GM23248 (cell line): ENCODE measurements at regions not wholly inside any gene's neighbourhood (a gene's known extent, or its start where the extent isn't known, plus 50 kb on each side); places are given as distances from the start of the nearest gene placed in this dataset.
"Not testable (repeated sequence)": the region's sequence is repeated elsewhere in the genome, so short reads cannot be mapped to it uniquely, and the experiment has no call there.

ENCODE experiments used
- DNase-seq: peaks from one replicate; pipeline ENCODE4 v3.0.0-alpha.2; 2015
- H2AFZ ChIP-seq: fragments of 200-600 bp; sonication (generic); 2 replicates; pipeline ENCODE4 v1.6.1; 2016; ENCODE audit warnings: antibody characterized with exemption
- H3F3A ChIP-seq: fragments of 200-600 bp; sonication (generic); 2 replicates; pipeline ENCODE4 v1.6.1; 2016; ENCODE audit warnings: mild to moderate bottlenecking, antibody characterized with exemption, mixed run types; ENCODE audit not compliant: insufficient read depth
- H3K27ac ChIP-seq: fragments of 200-600 bp; sonication (generic); 2 replicates; pipeline ENCODE4 v1.5.1; 2016; ENCODE audit warnings: mild to moderate bottlenecking
- H3K27me3 ChIP-seq: fragments of 200-600 bp; sonication (generic); replicated peaks from 2 replicates; pipeline ENCODE4 v1.6.1; 2016; ENCODE audit warnings: mild to moderate bottlenecking; ENCODE audit not compliant: insufficient read depth
- H3K36me3 ChIP-seq: fragments of 200-600 bp; sonication (generic); 2 replicates; pipeline ENCODE4 v1.6.1; 2016; ENCODE audit warnings: low read depth, mild to moderate bottlenecking
- H3K4me1 ChIP-seq: fragments of 200-600 bp; sonication (generic); 2 replicates; pipeline ENCODE4 v1.6.1; 2016; ENCODE audit warnings: mild to moderate bottlenecking; ENCODE audit not compliant: insufficient read depth
- H3K4me2 ChIP-seq: fragments of 200-600 bp; sonication (generic); one replicate; pipeline ENCODE4 v1.6.1; 2016; ENCODE audit warnings: mild to moderate bottlenecking; ENCODE audit not compliant: unreplicated experiment
- H3K4me3 ChIP-seq: fragments of 200-600 bp; sonication (generic); 2 replicates; pipeline ENCODE4 v1.5.1; 2016; ENCODE audit warnings: mild to moderate bottlenecking
- H3K79me2 ChIP-seq: fragments of 200-600 bp; sonication (generic); 2 replicates; pipeline ENCODE4 v1.6.1; 2016; ENCODE audit warnings: mild to moderate bottlenecking; ENCODE audit not compliant: insufficient read depth
- H3K9ac ChIP-seq: fragments of 200-600 bp; sonication (generic); 2 replicates; pipeline ENCODE4 v1.6.1; 2016; ENCODE audit warnings: mild to moderate bottlenecking
- H3K9me2 ChIP-seq: fragments of 200-600 bp; sonication (generic); 2 replicates; pipeline ENCODE4 v1.6.1; 2016; ENCODE audit warnings: mixed run types, mild to moderate bottlenecking, moderate library complexity; ENCODE audit not compliant: insufficient read depth
- H3K9me3 ChIP-seq: fragments of 200-600 bp; sonication (generic); one replicate; pipeline ENCODE4 v1.6.1; 2017; ENCODE audit warnings: low read depth
- H4K20me1 ChIP-seq: fragments of 200-600 bp; sonication (generic); 2 replicates; pipeline ENCODE4 v1.6.0; 2016; ENCODE audit not compliant: insufficient read depth
- EZH2 ChIP-seq: fragments of 200-600 bp; sonication (generic); IDR thresholded peaks from 2 replicates; pipeline ENCODE4 v1.6.1; 2018; ENCODE audit warnings: antibody characterized with exemption, mild to moderate bottlenecking; ENCODE audit not compliant: insufficient read depth, poor library complexity, severe bottlenecking
- EZH2phosphoT487 ChIP-seq: fragments of 200-600 bp; sonication (generic); IDR thresholded peaks from 2 replicates; pipeline ENCODE4 v1.6.1; 2018; ENCODE audit warnings: antibody characterized with exemption, moderate library complexity, mild to moderate bottlenecking, low read depth; ENCODE audit not compliant: insufficient read depth
- WGBS, 2 experiments: methylation state at CpG; one replicate each; pipeline ENCODE4 v1.1.6; 2015 to 2017; ENCODE audit warnings: low lambda C conversion rate in 2 of 2, low coverage in 1 of 2; ENCODE audit errors: missing lambda C conversion rate in 2 of 2; 5-methylcytosine and 5-hydroxymethylcytosine counted together
- in situ Hi-C: fragments of 300-500 bp; cut with MboI; formaldehyde crosslinking; loops from 2 replicates; pipeline ENCODE4 v1.15.0; 2020

- TF ChIP-seq EZH2phosphoT487 (no peak), EZH2 (no peak)
- H3K4me1 ChIP-seq: no peaks in the 10 kb centered on the region
- no peak overlapping the region for H3K4me2 ChIP-seq
- H3K79me2 ChIP-seq: no peaks in the 10 kb centered on the region
- no peaks in the 10 kb centered on the region for H3K36me3 ChIP-seq
- H3K27me3 ChIP-seq: no peaks in the 10 kb centered on the region
- 36 to 40% methylated on average over 3 of the region's 3 CpGs for WGBS, 2 experiments
- in situ Hi-C loops: no loop called here
- H3K9me3 ChIP-seq: no peaks in the 10 kb centered on the region
- H2AFZ ChIP-seq: no peak overlapping the region
- H3K9ac ChIP-seq: no peak overlapping the region
- H3K9me2 ChIP-seq: no peaks in the 10 kb centered on the region
- H3K4me3 ChIP-seq: no peak overlapping the region
- peak; percentile 3 for DNase-seq
- H3F3A ChIP-seq: no peaks in the 10 kb centered on the region
- no peak overlapping the region for H3K27ac ChIP-seq
- no peaks in the 10 kb centered on the region for H4K20me1 ChIP-seq
Observed at GRCh38 chr2:65974067-65974723, 460.7 kb upstream of the MEIS1 start.

GRCh38 chr2:65969161-65969560 is 465.8 kb upstream of the MEIS1 start:
- in situ Hi-C loops: no loop called here

GRCh38 chr2:65963303-65963702 is 471.6 kb upstream of the MEIS1 start:
- H3K27ac ChIP-seq, in situ Hi-C loops, DNase-seq, H3K9me2 ChIP-seq, H3K4me3 ChIP-seq, H2AFZ ChIP-seq, H3K9me3 ChIP-seq, H3K79me2 ChIP-seq, H3K27me3 ChIP-seq, H3K4me2 ChIP-seq, H3K4me1 ChIP-seq, H3F3A ChIP-seq, H4K20me1 ChIP-seq, H3K9ac ChIP-seq, H3K36me3 ChIP-seq: not testable (repeated sequence)
- 53 to 56% methylated on average over 5 of the region's 5 CpGs for WGBS, 2 experiments

More at GRCh38 chr2:65969161-65969560, 465.8 kb upstream of the MEIS1 start:
- Histone ChIP-seq H3K36me3 (no peaks in the 10 kb centered on the region), H3K9me2 (no peaks in the 10 kb centered on the region), H3K27ac (no peak overlapping the region), H4K20me1 (no peaks in the 10 kb centered on the region), H3K4me2 (no peak overlapping the region), H3K9ac (no peak overlapping the region), H3K79me2 (no peaks in the 10 kb centered on the region), H2AFZ (no peak overlapping the region), H3K4me1 (no peaks in the 10 kb centered on the region), H3K27me3 (no peaks in the 10 kb centered on the region), H3K4me3 (no peak overlapping the region), H3F3A (no peaks in the 10 kb centered on the region), H3K9me3 (no peaks in the 10 kb centered on the region)
- no peak for TF ChIP-seq EZH2
- no peak for TF ChIP-seq EZH2phosphoT487
- DNase-seq: no peak
- 4 to 14% methylated on average over 3 of the region's 3 CpGs for WGBS, 2 experiments

- no peaks in the 10 kb centered on the region for H3K36me3 ChIP-seq
- in situ Hi-C loops: no loop called here
- H3K27ac ChIP-seq: no peak overlapping the region
- no peaks in the 10 kb centered on the region for H3K79me2 ChIP-seq
- no peaks in the 10 kb centered on the region for H3K9me2 ChIP-seq
- no peak overlapping the region for H3K4me2 ChIP-seq
- H4K20me1 ChIP-seq: no peaks in the 10 kb centered on the region
- H3K9me3 ChIP-seq: no peaks in the 10 kb centered on the region
- no peak for DNase-seq
- no peak for TF ChIP-seq EZH2phosphoT487
- TF ChIP-seq EZH2: no peak
- no peak overlapping the region for H3K9ac ChIP-seq
- no peak overlapping the region for H2AFZ ChIP-seq
- no peak overlapping the region for H3K4me3 ChIP-seq
- WGBS, 2 experiments: 5 to 7% methylated on average over 4 of the region's 4 CpGs
- H3K4me1 ChIP-seq: no peaks in the 10 kb centered on the region
- no peaks in the 10 kb centered on the region for H3K27me3 ChIP-seq
- H3F3A ChIP-seq: no peaks in the 10 kb centered on the region
Observed at GRCh38 chr2:65960953-65961352, 474.0 kb upstream of the MEIS1 start.

- no peaks in the 10 kb centered on the region for H3K4me1 ChIP-seq
- TF ChIP-seq EZH2 (no peak), EZH2phosphoT487 (no peak)
- no peak overlapping the region for H3K4me2 ChIP-seq
- no peak for DNase-seq
- no peaks in the 10 kb centered on the region for H3K36me3 ChIP-seq
- H3K4me3 ChIP-seq: no peak overlapping the region
- H3K27me3 ChIP-seq: no peaks in the 10 kb centered on the region
- 45 to 53% methylated on average over 5 of the region's 5 CpGs for WGBS, 2 experiments
- no peaks in the 10 kb centered on the region for H4K20me1 ChIP-seq
- no peaks in the 10 kb centered on the region for H3F3A ChIP-seq
- no peaks in the 10 kb centered on the region for H3K9me2 ChIP-seq
- no peaks in the 10 kb centered on the region for H3K9me3 ChIP-seq
- no peaks in the 10 kb centered on the region for H3K79me2 ChIP-seq
- no peak overlapping the region for H2AFZ ChIP-seq
- no peak overlapping the region for H3K9ac ChIP-seq
- in situ Hi-C loops: no loop called here
- no peak overlapping the region for H3K27ac ChIP-seq
Observed at GRCh38 chr2:65957886-65958285, 477.0 kb upstream of the MEIS1 start.
